CD4-positive, alpha-beta T cell (primary cell): ENCODE measurements at regions not wholly inside any gene's neighbourhood (a gene's known extent, or its start where the extent isn't known, plus 50 kb on each side); places are given as distances from the start of the nearest gene placed in this dataset.

Experiments used
- ATAC-seq: fragments of 200-7000 bp; cut with Tn5 transposase; one replicate; pipeline ENCODE4 v1.10.0; 2022; ENCODE audit warnings: mild to moderate bottlenecking; ENCODE audit not compliant: poor library complexity
- CTCF ChIA-PET: fragments of 350-600 bp; sonication (Branson Sonifier 250); formaldehyde crosslinking; loops from one replicate; lab custom pipeline; 2021; ENCODE audit warnings: antibody characterized with exemption, inconsistent platforms; lab: Charles Lee
- POLR2A ChIA-PET: fragments of 350-600 bp; sonication (Branson Sonifier 250); formaldehyde crosslinking; loops from one replicate; lab custom pipeline; 2021; ENCODE audit warnings: antibody characterized with exemption, inconsistent platforms; lab: Charles Lee
- DNase-seq, 14 experiments: peaks; one replicate each; pipeline ENCODE4 v3.0.0-alpha.2; 2013 to 2020; ENCODE audit warnings: mixed read lengths in 2 of 14
- H3K27ac ChIP-seq, 2 donors: one replicate each; pipeline versions ENCODE4 v1.5.1 to v1.7.0; 2013; ENCODE audit warnings: low read length in 2 of 2, low read depth in 1 of 2, mild to moderate bottlenecking in 1 of 2
- H3K27me3 ChIP-seq, 2 experiments: 1 replicate in 1 of 2; 2 replicates in 1 of 2; pipeline versions ENCODE4 v1.6.1 to v1.7.0; 2013; ENCODE audit warnings: low read length in 2 of 2, control low read depth in 1 of 2, mild to moderate bottlenecking in 1 of 2, moderate library complexity in 1 of 2; ENCODE audit not compliant: insufficient read depth in 2 of 2, control insufficient read depth in 1 of 2
- H3K36me3 ChIP-seq: one replicate; pipeline ENCODE4 v1.6.1; 2013; ENCODE audit warnings: low read length, control low read depth; ENCODE audit not compliant: insufficient read depth
- H3K4me1 ChIP-seq: one replicate; pipeline ENCODE4 v1.6.1; 2013; ENCODE audit warnings: low read length, control low read depth; ENCODE audit not compliant: insufficient read depth
- H3K4me3 ChIP-seq: one replicate; pipeline ENCODE4 v1.5.1; 2013; ENCODE audit warnings: mild to moderate bottlenecking, low read length, moderate library complexity
- H3K9me3 ChIP-seq, 2 experiments: 1 replicate in 1 of 2; 2 replicates in 1 of 2; pipeline versions ENCODE4 v1.6.1 to v1.7.0; 2013; ENCODE audit warnings: low read length in 2 of 2, mild to moderate bottlenecking in 2 of 2, control low read depth in 1 of 2, moderate library complexity in 1 of 2; ENCODE audit not compliant: control insufficient read depth in 1 of 2, insufficient read depth in 1 of 2
- H3K27ac Mint-ChIP-seq: one replicate; pipeline ENCODE4 v1.8.0; 2020; ENCODE audit warnings: mixed read lengths
- H3K27me3 Mint-ChIP-seq: one replicate; pipeline ENCODE4 v1.8.0; 2021; ENCODE audit warnings: mixed read lengths
- H3K36me3 Mint-ChIP-seq: one replicate; pipeline ENCODE4 v1.8.0; 2021; ENCODE audit warnings: low read depth, mixed read lengths
- H3K4me1 Mint-ChIP-seq: one replicate; pipeline ENCODE4 v1.8.0; 2021; ENCODE audit warnings: low read depth, mixed read lengths
- H3K4me3 Mint-ChIP-seq: one replicate; pipeline ENCODE4 v1.8.0; 2020; ENCODE audit warnings: mild to moderate bottlenecking, mixed read lengths
- H3K9me3 Mint-ChIP-seq: one replicate; pipeline ENCODE4 v1.8.0; 2020; ENCODE audit warnings: mixed read lengths
- intact Hi-C, 2 experiments: fragments of 100-400 bp; cut with DNase I in 1 of 2; cut with micrococcal nuclease in 1 of 2; formaldehyde crosslinking; loops; one replicate each; pipeline versions ENCODE4 v1.15.1 to v1.9.0; 2023 to 2025; cut with DNase I, micrococcal nuclease
- TF ChIP-seq, protein P1 (sequence below): fragments of 200-600 bp; IDR thresholded peaks from one replicate; pipeline ENCODE4 v1.8.0; 2022; ENCODE audit warnings: antibody characterized with exemption, mild to moderate bottlenecking

- Histone ChIP-seq H3K4me1 (no peaks in the 10 kb centered on the region), H3K27me3 (no peaks in the 10 kb centered on the region), H3K27ac (no peak overlapping the region), H3K36me3 (no peaks in the 10 kb centered on the region), H3K9me3 (peaks cover 0 to 8% of the 10 kb centered on the region in 2 experiments), H3K4me3 (no peak overlapping the region)
- TF ChIP-seq, protein P1, sequence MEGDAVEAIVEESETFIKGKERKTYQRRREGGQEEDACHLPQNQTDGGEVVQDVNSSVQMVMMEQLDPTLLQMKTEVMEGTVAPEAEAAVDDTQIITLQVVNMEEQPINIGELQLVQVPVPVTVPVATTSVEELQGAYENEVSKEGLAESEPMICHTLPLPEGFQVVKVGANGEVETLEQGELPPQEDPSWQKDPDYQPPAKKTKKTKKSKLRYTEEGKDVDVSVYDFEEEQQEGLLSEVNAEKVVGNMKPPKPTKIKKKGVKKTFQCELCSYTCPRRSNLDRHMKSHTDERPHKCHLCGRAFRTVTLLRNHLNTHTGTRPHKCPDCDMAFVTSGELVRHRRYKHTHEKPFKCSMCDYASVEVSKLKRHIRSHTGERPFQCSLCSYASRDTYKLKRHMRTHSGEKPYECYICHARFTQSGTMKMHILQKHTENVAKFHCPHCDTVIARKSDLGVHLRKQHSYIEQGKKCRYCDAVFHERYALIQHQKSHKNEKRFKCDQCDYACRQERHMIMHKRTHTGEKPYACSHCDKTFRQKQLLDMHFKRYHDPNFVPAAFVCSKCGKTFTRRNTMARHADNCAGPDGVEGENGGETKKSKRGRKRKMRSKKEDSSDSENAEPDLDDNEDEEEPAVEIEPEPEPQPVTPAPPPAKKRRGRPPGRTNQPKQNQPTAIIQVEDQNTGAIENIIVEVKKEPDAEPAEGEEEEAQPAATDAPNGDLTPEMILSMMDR, result no peak
- Mint-ChIP-seq H3K9me3 (peaks cover 8% of the 10 kb centered on the region), H3K4me3 (no peak overlapping the region), H3K36me3 (no peaks in the 10 kb centered on the region), H3K4me1 (no peaks in the 10 kb centered on the region), H3K27ac (no peak overlapping the region), H3K27me3 (no peaks in the 10 kb centered on the region)
- CTCF ChIA-PET, result no interaction called here
- POLR2A ChIA-PET, result no interaction called here
- DNase-seq (no peak), ATAC-seq (no peak)
- intact Hi-C loops, result no loop called here
These were observed 316.3 kb upstream of the LRRTM4 start for GRCh38 chr2:77838441-77838840.

DNA sequence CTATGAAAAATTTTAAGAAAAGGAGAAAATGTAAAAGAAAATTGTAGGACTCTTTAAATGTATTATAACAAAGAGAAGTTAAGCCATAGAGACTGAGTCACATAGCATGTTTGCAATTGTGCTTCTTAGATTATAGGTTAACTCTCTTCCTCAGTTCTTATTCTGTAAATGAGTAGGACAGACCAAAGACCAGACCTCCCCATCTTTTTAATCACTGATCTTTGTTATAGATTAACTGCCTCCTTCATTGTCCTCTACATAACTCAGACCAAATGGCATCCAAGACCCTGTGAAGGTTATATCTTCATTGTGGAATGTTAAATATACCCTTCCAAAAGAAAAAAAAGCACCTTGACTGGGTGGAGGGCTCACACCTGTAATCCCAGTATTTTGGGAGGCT, 316.9 kb upstream of the LRRTM4 start:
- Histone ChIP-seq H3K9me3 (peaks cover 0 to 4% of the 10 kb centered on the region in 2 experiments), H3K4me1 (no peaks in the 10 kb centered on the region), H3K4me3 (no peak overlapping the region), H3K36me3 (no peaks in the 10 kb centered on the region), H3K27me3 (no peaks in the 10 kb centered on the region), H3K27ac (no peak overlapping the region)
- ChIA-PET POLR2A (no interaction called here), CTCF (no interaction called here)
- ATAC-seq (no peak), DNase-seq (no peak)
- TF ChIP-seq, protein P1, result no peak
- intact Hi-C loops, result no loop called here
- H3K4me3 Mint-ChIP-seq, result no peak overlapping the region
- peaks cover 8% of the 10 kb centered on the region for H3K9me3 Mint-ChIP-seq
- no peaks in the 10 kb centered on the region for H3K36me3 Mint-ChIP-seq
- H3K4me1 Mint-ChIP-seq, result no peaks in the 10 kb centered on the region
- H3K27me3 Mint-ChIP-seq, result no peaks in the 10 kb centered on the region
- H3K27ac Mint-ChIP-seq, result no peak overlapping the region

DNA sequence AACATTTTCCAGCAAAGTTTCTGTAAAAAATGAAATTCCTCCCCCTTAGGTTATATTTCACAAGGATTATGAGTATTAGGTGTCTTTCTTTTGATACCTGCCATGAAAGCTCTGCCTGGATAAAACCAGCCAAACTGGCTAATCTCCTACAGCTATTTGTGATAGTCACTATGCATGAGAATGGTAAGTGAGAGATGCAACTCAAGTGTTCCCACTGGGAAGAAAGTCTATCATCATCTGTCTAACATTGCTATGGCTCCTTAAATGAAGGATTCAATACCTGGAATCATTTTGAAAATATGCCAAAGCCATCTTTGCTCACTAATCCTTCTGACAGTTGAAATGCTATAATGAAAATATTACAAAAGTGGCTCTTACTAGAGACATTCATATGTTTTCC, 339.9 kb upstream of the LRRTM4 start:
- Mint-ChIP-seq H3K9me3 (peaks cover 12% of the 10 kb centered on the region), H3K4me3 (no peak overlapping the region)
- no peak overlapping the region for H3K27ac ChIP-seq

More for the DNA sequence above, 339.9 kb upstream of the LRRTM4 start:
- Mint-ChIP-seq H3K27ac (no peak overlapping the region), H3K36me3 (no peaks in the 10 kb centered on the region), H3K4me1 (no peaks in the 10 kb centered on the region), H3K27me3 (no peaks in the 10 kb centered on the region)
- Histone ChIP-seq H3K27me3 (no peaks in the 10 kb centered on the region), H3K9me3 (peaks cover 3 to 14% of the 10 kb centered on the region in 2 experiments), H3K4me1 (no peaks in the 10 kb centered on the region), H3K4me3 (no peak overlapping the region), H3K36me3 (no peaks in the 10 kb centered on the region)
- TF ChIP-seq, protein P1, result no peak
- no peak for DNase-seq
- ATAC-seq, result no peak
- CTCF ChIA-PET, result no interaction called here
- POLR2A ChIA-PET, result no interaction called here
- intact Hi-C loops, result no loop called here
